ENCODE measurements at regions not wholly inside any gene's neighbourhood (a gene's known extent, or its start where the extent isn't known, plus 50 kb on each side); places are given as distances from the start of the nearest gene placed in this dataset.

DNA sequence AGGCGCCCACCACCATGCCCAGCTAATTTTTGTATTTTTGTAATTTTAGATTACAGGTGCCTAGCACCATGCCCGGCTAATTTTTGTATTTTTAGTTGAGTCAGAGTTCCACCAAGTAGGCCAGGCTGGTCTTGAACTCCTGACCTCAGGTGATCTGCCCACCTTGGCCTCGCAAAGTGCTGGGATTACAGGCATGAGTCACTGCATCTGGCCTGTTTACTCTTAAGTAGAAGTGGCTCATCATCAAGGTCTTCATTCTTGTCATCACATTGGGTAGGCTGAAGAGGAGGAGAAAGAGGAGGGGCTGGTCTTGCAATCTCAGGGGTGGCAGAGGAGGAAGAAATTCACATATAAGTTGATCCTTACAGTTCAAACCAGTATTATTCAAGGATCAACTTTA lies 152.4 kb upstream of the ATP2B1 start:
- TF ChIP-seq, protein P1, sequence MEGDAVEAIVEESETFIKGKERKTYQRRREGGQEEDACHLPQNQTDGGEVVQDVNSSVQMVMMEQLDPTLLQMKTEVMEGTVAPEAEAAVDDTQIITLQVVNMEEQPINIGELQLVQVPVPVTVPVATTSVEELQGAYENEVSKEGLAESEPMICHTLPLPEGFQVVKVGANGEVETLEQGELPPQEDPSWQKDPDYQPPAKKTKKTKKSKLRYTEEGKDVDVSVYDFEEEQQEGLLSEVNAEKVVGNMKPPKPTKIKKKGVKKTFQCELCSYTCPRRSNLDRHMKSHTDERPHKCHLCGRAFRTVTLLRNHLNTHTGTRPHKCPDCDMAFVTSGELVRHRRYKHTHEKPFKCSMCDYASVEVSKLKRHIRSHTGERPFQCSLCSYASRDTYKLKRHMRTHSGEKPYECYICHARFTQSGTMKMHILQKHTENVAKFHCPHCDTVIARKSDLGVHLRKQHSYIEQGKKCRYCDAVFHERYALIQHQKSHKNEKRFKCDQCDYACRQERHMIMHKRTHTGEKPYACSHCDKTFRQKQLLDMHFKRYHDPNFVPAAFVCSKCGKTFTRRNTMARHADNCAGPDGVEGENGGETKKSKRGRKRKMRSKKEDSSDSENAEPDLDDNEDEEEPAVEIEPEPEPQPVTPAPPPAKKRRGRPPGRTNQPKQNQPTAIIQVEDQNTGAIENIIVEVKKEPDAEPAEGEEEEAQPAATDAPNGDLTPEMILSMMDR (IDR thresholded peaks at IDR 0.05; ENCODE audit: low read depth, low read length) = no peak
- no peak for TF ChIP-seq EZH2phosphoT487 (IDR thresholded peaks at IDR 0.05; ENCODE audit: low read depth)
